ENCODE measurements at regions not wholly inside any gene's neighbourhood (a gene's known extent, or its start where the extent isn't known, plus 50 kb on each side); places are given as distances from the start of the nearest gene placed in this dataset.

DNA sequence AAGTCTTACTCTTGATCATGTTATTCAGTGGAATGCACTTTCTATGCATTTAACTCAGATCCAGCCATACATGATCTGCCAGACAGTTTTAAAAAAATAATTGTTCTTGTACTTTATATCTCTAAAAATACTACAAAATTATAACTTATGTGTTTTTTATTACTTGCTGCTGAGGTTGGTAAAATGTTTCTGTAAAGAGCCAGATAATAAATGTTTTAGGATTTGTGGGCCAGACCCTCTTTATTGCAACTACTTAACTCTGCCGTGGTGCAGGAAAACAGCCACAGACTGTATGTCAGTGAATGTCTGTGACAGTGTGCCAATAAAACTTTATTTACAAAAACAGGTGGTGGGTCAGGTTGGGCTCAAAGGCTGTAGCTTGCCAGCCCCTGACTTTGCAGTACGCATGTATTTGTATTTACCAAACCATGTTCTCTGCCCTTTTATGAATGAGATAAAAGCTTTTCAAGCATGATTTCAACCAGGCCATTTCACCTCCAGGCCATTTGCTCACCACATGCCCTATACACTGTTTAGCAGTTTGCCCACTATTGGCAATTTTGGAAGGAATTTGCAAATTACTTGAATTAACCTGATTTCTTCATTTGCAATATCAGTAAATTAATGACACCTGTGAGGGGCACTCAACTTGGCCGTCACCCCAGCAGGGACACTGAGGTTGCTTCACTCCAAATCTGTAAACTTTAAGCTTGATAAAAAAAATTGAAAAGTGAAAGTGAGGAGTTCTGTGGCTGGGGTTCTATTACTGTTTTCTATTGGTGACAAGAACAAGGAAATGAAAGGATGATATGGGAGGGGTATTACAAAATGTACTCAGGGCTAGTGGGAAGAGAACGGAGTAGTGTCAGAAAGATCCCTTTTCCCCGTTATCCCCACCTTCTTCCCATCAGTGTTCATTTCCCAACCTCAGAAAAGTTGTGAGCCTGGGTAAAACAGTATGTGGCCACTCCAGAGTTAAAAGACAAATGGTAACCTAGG lies 133.4 kb downstream of the CEBPB start:
- Histone ChIP-seq H2BK120ac (ENCODE audit: low read depth, low read length) (no peak overlapping the region), H3K36me3 (ENCODE audit: control insufficient read depth in 1 of 2, insufficient read depth in 2 of 2, low read depth in 1 of 2, low read length in 2 of 2) (no peaks in the 10 kb centered on the region), H3K23ac (ENCODE audit: low read length in 2 of 2) (no peak overlapping the region), H3K9ac (ENCODE audit: low read length) (no peak overlapping the region), H2BK12ac (ENCODE audit: low read length in 2 of 2) (peak overlapping the region in 1 of 2 experiments; percentile 23), H2BK15ac (ENCODE audit: low read depth, poor library complexity, severe bottlenecking) (no peak overlapping the region), H3K4ac (ENCODE audit: low read depth in 1 of 2, low read length in 2 of 2) (no peak overlapping the region), H4K8ac (ENCODE audit: low read length) (no peak overlapping the region), H3K27me3 (ENCODE audit: control insufficient read depth in 1 of 2, insufficient read depth in 1 of 2, low read length in 2 of 2) (no peaks in the 10 kb centered on the region), H3K79me1 (replicated peaks; ENCODE audit: low read length, poor library complexity, severe bottlenecking) (no peaks in the 10 kb centered on the region), H3K4me1 (ENCODE audit: control insufficient read depth, insufficient read depth, low read depth, low read length) (peaks cover 24% of the 10 kb centered on the region), H3K27ac (ENCODE audit: low read length, poor library complexity, severe bottlenecking) (no peak overlapping the region), H3K14ac (ENCODE audit: low read length in 2 of 2) (no peak overlapping the region), H3K4me2 (ENCODE audit: low read length, poor library complexity, severe bottlenecking) (no peak overlapping the region), H3K18ac (ENCODE audit: low read depth in 1 of 2, low read length in 2 of 2) (no peak overlapping the region), H3K9me3 (ENCODE audit: control insufficient read depth, low read length) (no peaks in the 10 kb centered on the region), H4K91ac (ENCODE audit: low read length) (no peak overlapping the region), H2BK5ac (ENCODE audit: low read depth, low read length, poor library complexity, severe bottlenecking) (no peak overlapping the region), H3K4me3 (ENCODE audit: insufficient read depth in 1 of 2, low read depth in 1 of 2, low read length in 2 of 2) (no peak overlapping the region), H2AK5ac (ENCODE audit: low read length, severe bottlenecking) (no peak overlapping the region), H2AFZ (ENCODE audit: low read depth, low read length) (no peak overlapping the region)
- 91% methylated on average over 3 of the region's 5 CpGs for WGBS
- DNase-seq = no peak

- Histone ChIP-seq H3K4ac (ENCODE audit: low read depth in 1 of 2, low read length in 2 of 2) (no peak overlapping the region), H2BK12ac (ENCODE audit: low read length in 2 of 2) (peak overlapping the region in 1 of 2 experiments; percentile 54), H3K14ac (ENCODE audit: low read length in 2 of 2) (no peak overlapping the region), H3K4me3 (ENCODE audit: insufficient read depth in 1 of 2, low read depth in 1 of 2, low read length in 2 of 2) (no peak overlapping the region), H4K8ac (ENCODE audit: low read length) (no peak overlapping the region), H3K23ac (ENCODE audit: low read length in 2 of 2) (no peak overlapping the region), H2BK15ac (ENCODE audit: low read depth, poor library complexity, severe bottlenecking) (no peak overlapping the region), H3K9ac (ENCODE audit: low read length) (no peak overlapping the region), H3K4me2 (ENCODE audit: low read length, poor library complexity, severe bottlenecking) (no peak overlapping the region), H2BK120ac (ENCODE audit: low read depth, low read length) (no peak overlapping the region), H2AK5ac (ENCODE audit: low read length, severe bottlenecking) (no peak overlapping the region), H3K27me3 (ENCODE audit: control insufficient read depth in 1 of 2, insufficient read depth in 1 of 2, low read length in 2 of 2) (no peaks in the 10 kb centered on the region), H3K9me3 (ENCODE audit: control insufficient read depth, low read length) (no peaks in the 10 kb centered on the region), H2BK5ac (ENCODE audit: low read depth, low read length, poor library complexity, severe bottlenecking) (no peak overlapping the region), H3K4me1 (ENCODE audit: control insufficient read depth, insufficient read depth, low read depth, low read length) (peaks cover 20% of the 10 kb centered on the region), H3K79me1 (replicated peaks; ENCODE audit: low read length, poor library complexity, severe bottlenecking) (no peaks in the 10 kb centered on the region), H3K18ac (ENCODE audit: low read depth in 1 of 2, low read length in 2 of 2) (no peak overlapping the region), H4K91ac (ENCODE audit: low read length) (no peak overlapping the region), H3K27ac (ENCODE audit: low read length, poor library complexity, severe bottlenecking) (no peak overlapping the region), H3K36me3 (ENCODE audit: control insufficient read depth in 1 of 2, insufficient read depth in 2 of 2, low read depth in 1 of 2, low read length in 2 of 2) (no peaks in the 10 kb centered on the region), H2AFZ (ENCODE audit: low read depth, low read length) (no peak overlapping the region)
- 91% methylated on average over 4 of the region's 4 CpGs for WGBS
- DNase-seq = no peak
Observed at GRCh38 chr20:50325215-50325614, 134.6 kb downstream of the CEBPB start.

DNA sequence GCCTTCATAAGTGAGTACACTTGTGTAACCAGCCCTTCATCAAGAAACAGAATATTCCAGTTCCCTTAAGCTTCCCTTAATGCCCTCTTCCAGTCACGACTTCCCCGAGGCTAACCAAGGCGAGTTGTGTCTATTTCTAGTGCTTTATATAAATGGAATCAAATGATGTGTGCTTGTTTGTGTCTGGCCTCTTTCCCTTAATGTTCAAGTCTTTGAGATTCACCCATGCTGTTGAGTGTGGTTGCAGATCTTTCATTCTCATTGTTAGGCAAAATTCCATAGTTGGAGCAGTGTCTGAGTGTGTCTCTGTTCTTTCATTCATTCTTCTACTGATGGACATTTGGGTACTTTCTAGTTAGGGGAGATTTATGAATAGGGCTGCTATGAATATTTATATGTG lies 135.0 kb downstream of the CEBPB start:
- no peak overlapping the region for H2BK5ac ChIP-seq (ENCODE audit: low read depth, low read length, poor library complexity, severe bottlenecking)

GRCh38 chr20:50327666-50328065 lies 137.0 kb downstream of the CEBPB start:
- DNase-seq = no peak
- Histone ChIP-seq H2BK5ac (ENCODE audit: low read depth, low read length, poor library complexity, severe bottlenecking) (no peak overlapping the region), H2BK120ac (ENCODE audit: low read depth, low read length) (no peak overlapping the region), H3K9ac (ENCODE audit: low read length) (no peak overlapping the region), H3K23ac (ENCODE audit: low read length in 2 of 2) (no peak overlapping the region), H3K14ac (ENCODE audit: low read length in 2 of 2) (no peak overlapping the region), H3K27ac (ENCODE audit: low read length, poor library complexity, severe bottlenecking) (no peak overlapping the region), H2AK5ac (ENCODE audit: low read length, severe bottlenecking) (no peak overlapping the region), H2BK15ac (ENCODE audit: low read depth, poor library complexity, severe bottlenecking) (no peak overlapping the region), H3K18ac (ENCODE audit: low read depth in 1 of 2, low read length in 2 of 2) (no peak overlapping the region), H3K27me3 (ENCODE audit: control insufficient read depth in 1 of 2, insufficient read depth in 1 of 2, low read length in 2 of 2) (no peaks in the 10 kb centered on the region), H3K36me3 (ENCODE audit: control insufficient read depth in 1 of 2, insufficient read depth in 2 of 2, low read depth in 1 of 2, low read length in 2 of 2) (no peaks in the 10 kb centered on the region), H2BK12ac (ENCODE audit: low read length in 2 of 2) (no peak overlapping the region), H2AFZ (ENCODE audit: low read depth, low read length) (no peak overlapping the region), H3K4me3 (ENCODE audit: insufficient read depth in 1 of 2, low read depth in 1 of 2, low read length in 2 of 2) (no peak overlapping the region), H3K79me1 (replicated peaks; ENCODE audit: low read length, poor library complexity, severe bottlenecking) (no peaks in the 10 kb centered on the region), H3K9me3 (ENCODE audit: control insufficient read depth, low read length) (no peaks in the 10 kb centered on the region), H4K91ac (ENCODE audit: low read length) (no peak overlapping the region), H3K4me1 (ENCODE audit: control insufficient read depth, insufficient read depth, low read depth, low read length) (peaks cover 3% of the 10 kb centered on the region), H3K4me2 (ENCODE audit: low read length, poor library complexity, severe bottlenecking) (no peak overlapping the region), H3K4ac (ENCODE audit: low read depth in 1 of 2, low read length in 2 of 2) (no peak overlapping the region), H4K8ac (ENCODE audit: low read length) (no peak overlapping the region)
- WGBS = 78% methylated on average over 2 of the region's 2 CpGs

More for the DNA sequence above, 135.0 kb downstream of the CEBPB start:
- 95% methylated on average over 3 of the region's 3 CpGs for WGBS
- Histone ChIP-seq H3K4me1 (ENCODE audit: control insufficient read depth, insufficient read depth, low read depth, low read length) (peaks cover 16% of the 10 kb centered on the region), H3K27me3 (ENCODE audit: control insufficient read depth in 1 of 2, insufficient read depth in 1 of 2, low read length in 2 of 2) (no peaks in the 10 kb centered on the region), H3K79me1 (replicated peaks; ENCODE audit: low read length, poor library complexity, severe bottlenecking) (no peaks in the 10 kb centered on the region), H3K18ac (ENCODE audit: low read depth in 1 of 2, low read length in 2 of 2) (no peak overlapping the region), H3K14ac (ENCODE audit: low read length in 2 of 2) (no peak overlapping the region), H4K91ac (ENCODE audit: low read length) (no peak overlapping the region), H3K27ac (ENCODE audit: low read length, poor library complexity, severe bottlenecking) (no peak overlapping the region), H3K36me3 (ENCODE audit: control insufficient read depth in 1 of 2, insufficient read depth in 2 of 2, low read depth in 1 of 2, low read length in 2 of 2) (no peaks in the 10 kb centered on the region), H3K4ac (ENCODE audit: low read depth in 1 of 2, low read length in 2 of 2) (no peak overlapping the region), H2BK120ac (ENCODE audit: low read depth, low read length) (no peak overlapping the region), H4K8ac (ENCODE audit: low read length) (no peak overlapping the region), H3K9me3 (ENCODE audit: control insufficient read depth, low read length) (no peaks in the 10 kb centered on the region), H2AK5ac (ENCODE audit: low read length, severe bottlenecking) (no peak overlapping the region), H3K23ac (ENCODE audit: low read length in 2 of 2) (no peak overlapping the region), H3K4me2 (ENCODE audit: low read length, poor library complexity, severe bottlenecking) (no peak overlapping the region), H2BK12ac (ENCODE audit: low read length in 2 of 2) (peak overlapping the region in 1 of 2 experiments; percentile 32), H3K9ac (ENCODE audit: low read length) (no peak overlapping the region), H3K4me3 (ENCODE audit: insufficient read depth in 1 of 2, low read depth in 1 of 2, low read length in 2 of 2) (no peak overlapping the region), H2AFZ (ENCODE audit: low read depth, low read length) (no peak overlapping the region), H2BK15ac (ENCODE audit: low read depth, poor library complexity, severe bottlenecking) (no peak overlapping the region)
- no peak for DNase-seq

Measured in mesenchymal stem cell (in vitro differentiated cells and primary cell).